ENCODE measurements at regions not wholly inside any gene's neighbourhood (a gene's known extent, or its start where the extent isn't known, plus 50 kb on each side); places are given as distances from the start of the nearest gene placed in this dataset.

DNA sequence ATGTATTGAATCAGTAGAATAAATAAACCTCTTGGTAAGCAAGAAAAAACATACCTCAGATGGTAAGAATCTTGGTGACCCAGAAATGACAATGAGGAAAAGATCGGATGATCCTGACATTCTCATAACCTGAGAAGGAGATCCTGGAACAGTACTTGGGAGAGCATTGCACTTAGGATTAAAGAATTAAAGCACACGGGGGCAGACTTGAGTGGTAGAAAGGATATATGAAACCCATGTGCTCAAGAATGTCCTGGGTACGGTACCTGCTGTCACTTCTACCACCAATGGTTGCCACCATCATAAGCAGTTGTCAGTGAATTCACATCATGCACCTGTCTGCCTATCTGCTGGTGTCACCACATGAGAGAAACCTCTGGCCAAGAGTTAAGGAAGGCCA, 108.9 kb upstream of the GJB5 start:
- in situ Hi-C loops (cut with HindIII; ENCODE audit: low sequenced_read_pairs) = no loop called here
- TF ChIP-seq, protein P1, sequence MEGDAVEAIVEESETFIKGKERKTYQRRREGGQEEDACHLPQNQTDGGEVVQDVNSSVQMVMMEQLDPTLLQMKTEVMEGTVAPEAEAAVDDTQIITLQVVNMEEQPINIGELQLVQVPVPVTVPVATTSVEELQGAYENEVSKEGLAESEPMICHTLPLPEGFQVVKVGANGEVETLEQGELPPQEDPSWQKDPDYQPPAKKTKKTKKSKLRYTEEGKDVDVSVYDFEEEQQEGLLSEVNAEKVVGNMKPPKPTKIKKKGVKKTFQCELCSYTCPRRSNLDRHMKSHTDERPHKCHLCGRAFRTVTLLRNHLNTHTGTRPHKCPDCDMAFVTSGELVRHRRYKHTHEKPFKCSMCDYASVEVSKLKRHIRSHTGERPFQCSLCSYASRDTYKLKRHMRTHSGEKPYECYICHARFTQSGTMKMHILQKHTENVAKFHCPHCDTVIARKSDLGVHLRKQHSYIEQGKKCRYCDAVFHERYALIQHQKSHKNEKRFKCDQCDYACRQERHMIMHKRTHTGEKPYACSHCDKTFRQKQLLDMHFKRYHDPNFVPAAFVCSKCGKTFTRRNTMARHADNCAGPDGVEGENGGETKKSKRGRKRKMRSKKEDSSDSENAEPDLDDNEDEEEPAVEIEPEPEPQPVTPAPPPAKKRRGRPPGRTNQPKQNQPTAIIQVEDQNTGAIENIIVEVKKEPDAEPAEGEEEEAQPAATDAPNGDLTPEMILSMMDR (IDR thresholded peaks at IDR 0.05; ENCODE audit: low read depth, low read length, missing control alignments) = no peak
- no peak for DNase-seq (ENCODE audit: low read depth)
- no peak overlapping the region for H3K4me3 ChIP-seq (ENCODE audit: low read depth, low read length)

DNA sequence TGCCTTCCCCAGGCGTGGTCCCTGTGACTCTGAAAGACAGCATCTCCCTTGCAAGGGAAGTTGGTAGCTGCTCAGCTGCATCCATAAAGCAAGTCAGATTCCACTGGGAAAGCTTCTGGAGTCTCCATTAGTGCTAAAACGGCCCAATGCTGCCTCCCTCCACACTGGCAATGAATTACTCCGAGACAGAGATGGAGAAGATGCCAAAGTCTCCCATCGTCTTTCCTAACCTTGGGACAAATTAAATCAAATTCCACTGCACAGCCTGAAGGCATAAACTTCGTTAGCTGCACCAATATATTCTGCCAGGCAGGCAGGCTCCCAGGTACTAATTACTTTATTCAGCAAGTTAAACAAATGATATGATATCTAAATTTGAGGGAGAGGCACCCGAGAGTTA, 106.3 kb upstream of the GJB5 start:
- no peak for DNase-seq (ENCODE audit: low read depth)
- in situ Hi-C loops (cut with HindIII; ENCODE audit: low sequenced_read_pairs) = no loop called here
- TF ChIP-seq, protein P1 (IDR thresholded peaks at IDR 0.05; ENCODE audit: low read depth, low read length, missing control alignments) = no peak
- H3K4me3 ChIP-seq (ENCODE audit: low read depth, low read length) = no peak overlapping the region

DNA sequence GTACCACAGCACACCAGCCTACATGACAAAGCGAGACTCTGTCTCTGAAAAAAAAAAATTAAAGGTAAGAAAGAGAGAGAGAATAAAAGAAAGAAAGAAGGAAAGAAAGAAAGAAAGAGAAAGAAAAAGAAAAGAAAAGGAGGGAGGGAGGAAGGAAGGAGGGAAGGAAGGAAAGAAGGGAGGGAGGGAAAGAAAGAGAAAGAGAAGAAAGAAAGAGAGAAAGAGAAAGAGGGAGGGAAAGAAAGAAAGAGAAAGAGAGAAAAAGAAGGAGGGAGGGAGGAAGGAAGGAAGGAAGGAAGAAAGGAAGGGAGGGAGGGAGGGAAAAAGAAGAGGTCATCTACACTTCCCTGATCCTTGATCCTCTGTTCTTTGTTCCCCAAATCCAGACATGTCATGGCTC, 104.8 kb upstream of the GJB5 start:
- no peak for DNase-seq (ENCODE audit: low read depth)
- H3K4me3 ChIP-seq (ENCODE audit: low read depth, low read length) = no peak overlapping the region
- TF ChIP-seq, protein P1 (IDR thresholded peaks at IDR 0.05; ENCODE audit: low read depth, low read length, missing control alignments) = no peak
- in situ Hi-C loops (cut with HindIII; ENCODE audit: low sequenced_read_pairs) = no loop called here

DNA sequence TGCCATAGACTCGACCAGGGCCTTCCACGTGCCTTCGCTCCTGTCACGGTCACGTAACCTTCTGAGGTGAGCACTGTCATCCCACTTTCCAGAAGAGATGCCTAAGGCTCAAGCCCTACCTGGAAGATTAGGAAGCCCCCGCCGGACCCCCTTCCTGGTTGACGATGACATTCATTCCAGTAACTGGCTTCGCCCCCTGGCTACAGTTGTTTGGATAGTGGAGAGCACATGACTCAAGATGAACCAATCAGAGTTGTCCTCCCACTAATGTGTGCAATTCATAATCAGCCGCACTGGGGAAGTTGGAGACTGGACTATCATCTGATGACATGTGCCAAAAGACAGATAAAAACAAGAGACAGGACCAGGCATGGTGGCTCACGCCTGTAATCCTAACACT, 104.0 kb upstream of the GJB5 start:
- in situ Hi-C loops (cut with HindIII; ENCODE audit: low sequenced_read_pairs) = no loop called here
- H3K4me3 ChIP-seq (ENCODE audit: low read depth, low read length) = no peak overlapping the region
- no peak for DNase-seq (ENCODE audit: low read depth)
- TF ChIP-seq, protein P1 (IDR thresholded peaks at IDR 0.05; ENCODE audit: low read depth, low read length, missing control alignments) = no peak

DNA sequence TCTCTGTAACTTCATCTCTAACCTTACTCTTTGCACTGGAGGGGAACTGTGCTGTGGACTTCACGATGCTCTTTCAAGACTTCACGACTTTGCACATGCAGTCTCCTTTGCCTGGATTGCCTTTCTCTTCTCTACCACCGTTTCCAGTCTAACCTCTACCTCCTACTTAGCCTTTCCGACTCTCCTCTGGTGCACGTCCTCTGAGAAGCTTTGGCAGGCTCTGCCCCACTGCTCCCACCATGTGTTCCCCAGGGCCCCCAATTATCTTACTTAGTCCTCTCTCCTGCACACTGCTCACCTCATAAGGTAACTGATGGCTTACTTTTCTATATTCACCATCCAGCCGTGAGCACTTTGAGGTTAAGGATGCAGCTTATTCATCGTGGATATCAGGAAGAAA, 101.7 kb upstream of the GJB5 start:
- no peak overlapping the region for H3K4me3 ChIP-seq (ENCODE audit: low read depth, low read length)
- in situ Hi-C loops (cut with HindIII; ENCODE audit: low sequenced_read_pairs) = no loop called here
- DNase-seq (ENCODE audit: low read depth) = no peak
- TF ChIP-seq, protein P1 (IDR thresholded peaks at IDR 0.05; ENCODE audit: low read depth, low read length, missing control alignments) = no peak

DNA sequence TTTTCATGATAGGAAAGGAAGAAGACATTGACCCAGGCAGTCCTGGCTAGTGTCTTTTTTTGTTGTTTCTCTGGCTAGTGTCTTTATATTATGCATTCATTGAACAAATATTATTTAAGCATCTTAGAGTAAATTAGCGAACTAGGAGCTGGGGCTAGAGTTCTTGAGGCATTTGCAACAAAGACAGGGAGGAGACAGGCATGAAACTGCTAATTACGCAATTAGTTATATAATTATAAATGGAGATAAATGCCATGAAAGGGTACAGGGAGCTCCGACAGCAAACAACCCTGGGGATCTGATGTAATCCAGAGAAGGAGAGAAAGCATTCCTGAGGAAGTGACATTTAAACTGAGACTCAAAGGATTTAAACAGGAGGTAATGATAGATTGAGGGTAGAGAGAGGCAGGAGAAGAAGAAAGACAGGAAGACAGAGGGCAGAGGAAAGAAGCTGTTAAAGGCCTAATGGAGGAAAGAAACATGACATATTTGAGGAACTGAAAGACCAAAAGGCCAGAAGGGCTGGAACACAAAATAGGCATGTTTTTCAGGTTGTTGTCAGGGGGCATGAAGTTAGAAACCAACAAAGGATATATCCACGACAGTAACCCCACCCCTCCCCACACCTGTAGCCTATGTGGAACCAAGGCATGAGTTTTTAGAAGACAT, 99.5 kb upstream of the GJB5 start:
- in situ Hi-C loops (cut with HindIII; ENCODE audit: low sequenced_read_pairs) = no loop called here
- DNase-seq (ENCODE audit: low read depth) = no peak
- TF ChIP-seq, protein P1 (IDR thresholded peaks at IDR 0.05; ENCODE audit: low read depth, low read length, missing control alignments) = no peak
- no peak overlapping the region for H3K4me3 ChIP-seq (ENCODE audit: low read depth, low read length)
